GM12878 (cell line): ENCODE measurements at regions not wholly inside any gene's neighbourhood (a gene's known extent, or its start where the extent isn't known, plus 50 kb on each side); places are given as distances from the start of the nearest gene placed in this dataset.

Experiments
- ATAC-seq: fragments of 200-7000 bp; cut with Tn5 transposase; 3 replicates; pipeline ENCODE4 v1.9.1; 2020; ENCODE audit warnings: mild to moderate bottlenecking, moderate library complexity
- BruUV-seq: library from RNA; stranded (reverse); fragments of 400-500 nt; replicated peaks from 2 replicates; lab custom pipeline; 2021; lab: Mats Ljungman, UMichigan
- CTCF ChIA-PET: fragments of 300-600 bp; sonication (Branson Sonifier 250); formaldehyde crosslinking; extraction: SDS; loops from one replicate; lab custom pipeline; 2021; ENCODE audit warnings: inconsistent platforms; lab: Yijun Ruan, JAX
- POLR2A ChIA-PET: fragments of 350-600 bp; formaldehyde crosslinking; extraction: SDS; loops from one replicate; lab custom pipeline; 2021; ENCODE audit warnings: inconsistent platforms; lab: Charles Lee
- RAD21 ChIA-PET: fragments of 300-600 bp; sonication (Branson Sonifier 250); formaldehyde crosslinking; loops from one replicate; lab custom pipeline; 2023; ENCODE audit warnings: antibody characterized with exemption; ENCODE audit not compliant: unreplicated experiment; lab: Charles Lee
- SMC1A ChIA-PET: fragments of 300-600 bp; sonication (Branson Sonifier 250); formaldehyde crosslinking; loops from one replicate; lab custom pipeline; 2023; ENCODE audit not compliant: unreplicated experiment, uncharacterized antibody; lab: Charles Lee
- DNase-seq: peaks from one replicate; pipeline ENCODE4 v3.0.0-alpha.2; 2011; ENCODE audit warnings: low read depth, low spot score
- FAIRE-seq: peaks from 3 replicates; lab custom pipeline; 2011; peaks lifted over from hg19 to GRCh38; lab: Jason Lieb, UNC
- H2AFZ ChIP-seq: 2 replicates; pipeline ENCODE4 v1.6.0; 2011; ENCODE audit warnings: low read depth, low read length, control low read depth; ENCODE audit not compliant: control insufficient read depth
- H3K27ac ChIP-seq: 2 replicates; pipeline ENCODE4 v1.5.1; 2011; ENCODE audit warnings: control low read depth; ENCODE audit not compliant: control insufficient read depth, insufficient read depth
- H3K27me3 ChIP-seq, 2 experiments: replicated peaks in 1 of 2; 2 replicates each; pipeline versions ENCODE4 v1.6.0 to v1.6.1; 2011; ENCODE audit warnings: low read length in 1 of 2; ENCODE audit not compliant: control insufficient read depth in 2 of 2, insufficient read depth in 2 of 2
- H3K36me3 ChIP-seq, 2 experiments: 2 replicates each; pipeline ENCODE4 v1.5.1; 2011; ENCODE audit warnings: low read length in 1 of 2; ENCODE audit not compliant: control insufficient read depth in 2 of 2, insufficient read depth in 2 of 2
- H3K4me1 ChIP-seq: 2 replicates; pipeline ENCODE4 v1.6.1; 2011; ENCODE audit warnings: mild to moderate bottlenecking, low read length, moderate library complexity, mixed read lengths; ENCODE audit not compliant: control insufficient read depth, insufficient read depth
- H3K4me2 ChIP-seq: 2 replicates; pipeline ENCODE4 v1.6.0; 2011; ENCODE audit warnings: control low read depth; ENCODE audit not compliant: control insufficient read depth, insufficient read depth
- H3K4me3 ChIP-seq: fragments of 200-600 bp; sonication (generic); 2 replicates; pipeline ENCODE4 v1.5.1; 2016
- H3K79me2 ChIP-seq: 2 replicates; pipeline ENCODE4 v1.6.0; 2011; ENCODE audit warnings: low read length; ENCODE audit not compliant: control insufficient read depth, insufficient read depth
- H3K9ac ChIP-seq: 2 replicates; pipeline ENCODE4 v1.8.0; 2011; ENCODE audit warnings: low read length, control low read depth, mixed read lengths; ENCODE audit not compliant: control insufficient read depth, insufficient read depth
- H3K9me3 ChIP-seq: replicated peaks from 3 replicates; pipeline ENCODE4 v1.5.1; 2011; ENCODE audit warnings: mild to moderate bottlenecking, low read length; ENCODE audit not compliant: control insufficient read depth, insufficient read depth
- H4K20me1 ChIP-seq: 2 replicates; pipeline ENCODE4 v1.6.0; 2011; ENCODE audit not compliant: control insufficient read depth, insufficient read depth
- CBFB ChIP-seq: IDR thresholded peaks from 2 replicates; pipeline ENCODE4 v1.6.1; 2016; ENCODE audit warnings: antibody characterized with exemption, low read depth
- EED ChIP-seq: sonication (generic); IDR thresholded peaks from 2 replicates; pipeline ENCODE4 v1.6.1; 2016; ENCODE audit warnings: antibody characterized with exemption, low read depth
- FOS ChIP-seq: IDR thresholded peaks from 3 replicates; pipeline ENCODE4 v1.6.1; 2011; ENCODE audit warnings: borderline replicate concordance; ENCODE audit not compliant: insufficient read length; ENCODE audit errors: extremely low read depth
- GABPA ChIP-seq: IDR thresholded peaks from 2 replicates; pipeline ENCODE4 v1.6.1; 2014; ENCODE audit warnings: antibody characterized with exemption, low read depth, mild to moderate bottlenecking, inconsistent platforms
- HDAC2 ChIP-seq: fragments of 200-600 bp; sonication (generic); IDR thresholded peaks from 2 replicates; pipeline ENCODE4 v1.6.1; 2017
- KAT2A ChIP-seq: conservative IDR thresholded peaks from 2 replicates; pipeline ENCODE4 v1.6.1; 2011; ENCODE audit warnings: low read depth, low read length; ENCODE audit not compliant: control insufficient read depth
- POLR2AphosphoS5 ChIP-seq: IDR thresholded peaks from 2 replicates; pipeline ENCODE4 v1.6.1; 2011; ENCODE audit warnings: mild to moderate bottlenecking, low read length, inconsistent platforms
- RCOR1 ChIP-seq: conservative IDR thresholded peaks from 2 replicates; pipeline ENCODE4 v1.6.1; 2012; ENCODE audit warnings: low read depth, low read length, improper control_type of control experiment
- SMAD5 ChIP-seq: IDR thresholded peaks from 2 replicates; pipeline ENCODE4 v1.6.1; 2016; ENCODE audit warnings: antibody characterized with exemption, low read depth
- SP1 ChIP-seq: IDR thresholded peaks from one replicate; pipeline ENCODE4 v1.6.1; 2011; ENCODE audit warnings: low read depth, low read length
- WRNIP1 ChIP-seq: IDR thresholded peaks from 2 replicates; pipeline ENCODE4 v1.6.1; 2011; ENCODE audit warnings: low read depth, low read length, improper control_type of control experiment, borderline replicate concordance
- ZNF207 ChIP-seq: fragments of 450-650 bp; IDR thresholded peaks from 2 replicates; pipeline ENCODE4 v1.6.1; 2014; ENCODE audit warnings: antibody characterized with exemption, mild to moderate bottlenecking, borderline replicate concordance
- WGBS: methylation state at CpG from one replicate; pipeline ENCODE4 v1.1.6; 2016; ENCODE audit warnings: low lambda C conversion rate; ENCODE audit not compliant: insufficient replicate concordance, insufficient coverage; ENCODE audit errors: missing lambda C conversion rate; 5-methylcytosine and 5-hydroxymethylcytosine counted together
- in situ Hi-C: fragments of 300-500 bp; cut with MboI; formaldehyde crosslinking; loops from 9 replicates; pipeline ENCODE4 v1.14.3; 2018; ENCODE audit warnings: mixed read lengths
- intact Hi-C: fragments of 100-400 bp; cut with micrococcal nuclease; formaldehyde crosslinking; loops from one replicate; pipeline ENCODE4 v1.14.2; 2022; ENCODE audit not compliant: unreplicated experiment
- TF ChIP-seq, protein P1 (sequence below): fragments of 450-650 bp; IDR thresholded peaks from 2 replicates; pipeline ENCODE4 v1.6.1; 2018; ENCODE audit warnings: mild to moderate bottlenecking, low read depth, moderate library complexity; ENCODE audit not compliant: partially characterized antibody
- TF ChIP-seq, protein P2 (sequence below): fragments of 450-650 bp; IDR thresholded peaks from 2 replicates; pipeline ENCODE4 v1.6.1; 2017; ENCODE audit warnings: mild to moderate bottlenecking, moderate library complexity

DNA sequence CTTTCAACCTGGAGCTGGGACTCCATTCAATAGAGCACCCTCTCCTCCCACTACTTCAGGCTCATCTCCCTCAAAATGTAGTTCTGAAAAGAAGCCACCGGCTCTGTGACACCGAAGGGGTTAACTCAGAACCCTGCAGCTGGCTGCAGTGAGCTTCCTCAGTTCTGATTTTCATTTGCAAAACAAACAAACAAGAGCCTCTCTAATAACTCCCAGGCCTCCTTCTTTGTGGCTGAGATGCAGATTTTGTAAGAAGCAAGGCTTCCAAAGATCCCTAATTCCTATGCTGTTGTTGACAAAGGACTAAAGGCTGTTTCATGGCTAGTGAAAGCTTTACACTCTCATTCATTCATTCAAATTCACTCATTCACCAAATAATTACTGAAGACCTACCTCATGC lies 333.4 kb upstream of the TBX3 start:
- RAD21 ChIA-PET, result no interaction called here
- WGBS, result 0% methylated on average over 2 of the region's 2 CpGs
- no peak for DNase-seq

More for the DNA sequence above, 333.4 kb upstream of the TBX3 start:
- intact Hi-C loops (no loop called here), in situ Hi-C loops (no loop called here)
- no TSS peak for BruUV-seq
- ATAC-seq (no peak), FAIRE-seq (no peak)
- no peak overlapping the region for H3K4me2 ChIP-seq
- no peak overlapping the region for H3K9ac ChIP-seq
- ChIA-PET CTCF (no interaction called here), SMC1A (interaction anchor here (1.0 kb wide), 1 partner anchor 22 kb away, joined by 3 read pairs; no protein-coding TSS in a partner anchor), POLR2A (no interaction called here)
- H2AFZ ChIP-seq, result no peak overlapping the region
- no peak overlapping the region for H3K27ac ChIP-seq
- H3K4me3 ChIP-seq, result no peak overlapping the region
- H3K4me1 ChIP-seq, result no peaks in the 10 kb centered on the region
- H3K27me3 ChIP-seq, result no peaks in the 10 kb centered on the region
- no peaks in the 10 kb centered on the region for H3K36me3 ChIP-seq
- H4K20me1 ChIP-seq, result no peaks in the 10 kb centered on the region
- H3K9me3 ChIP-seq, result no peaks in the 10 kb centered on the region; the same call in 2 of the 3 replicates
- TF ChIP-seq, protein P1, sequence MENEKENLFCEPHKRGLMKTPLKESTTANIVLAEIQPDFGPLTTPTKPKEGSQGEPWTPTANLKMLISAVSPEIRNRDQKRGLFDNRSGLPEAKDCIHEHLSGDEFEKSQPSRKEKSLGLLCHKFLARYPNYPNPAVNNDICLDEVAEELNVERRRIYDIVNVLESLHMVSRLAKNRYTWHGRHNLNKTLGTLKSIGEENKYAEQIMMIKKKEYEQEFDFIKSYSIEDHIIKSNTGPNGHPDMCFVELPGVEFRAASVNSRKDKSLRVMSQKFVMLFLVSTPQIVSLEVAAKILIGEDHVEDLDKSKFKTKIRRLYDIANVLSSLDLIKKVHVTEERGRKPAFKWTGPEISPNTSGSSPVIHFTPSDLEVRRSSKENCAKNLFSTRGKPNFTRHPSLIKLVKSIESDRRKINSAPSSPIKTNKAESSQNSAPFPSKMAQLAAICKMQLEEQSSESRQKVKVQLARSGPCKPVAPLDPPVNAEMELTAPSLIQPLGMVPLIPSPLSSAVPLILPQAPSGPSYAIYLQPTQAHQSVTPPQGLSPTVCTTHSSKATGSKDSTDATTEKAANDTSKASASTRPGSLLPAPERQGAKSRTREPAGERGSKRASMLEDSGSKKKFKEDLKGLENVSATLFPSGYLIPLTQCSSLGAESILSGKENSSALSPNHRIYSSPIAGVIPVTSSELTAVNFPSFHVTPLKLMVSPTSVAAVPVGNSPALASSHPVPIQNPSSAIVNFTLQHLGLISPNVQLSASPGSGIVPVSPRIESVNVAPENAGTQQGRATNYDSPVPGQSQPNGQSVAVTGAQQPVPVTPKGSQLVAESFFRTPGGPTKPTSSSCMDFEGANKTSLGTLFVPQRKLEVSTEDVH, result no peak
- TF ChIP-seq WRNIP1 (no peak), POLR2AphosphoS5 (no peak), HDAC2 (no peak), ZNF207 (no peak), EED (no peak), SP1 (no peak), SMAD5 (no peak), KAT2A (no peak), FOS (no peak), RCOR1 (no peak), CBFB (no peak), GABPA (no peak)
- TF ChIP-seq, protein P2, sequence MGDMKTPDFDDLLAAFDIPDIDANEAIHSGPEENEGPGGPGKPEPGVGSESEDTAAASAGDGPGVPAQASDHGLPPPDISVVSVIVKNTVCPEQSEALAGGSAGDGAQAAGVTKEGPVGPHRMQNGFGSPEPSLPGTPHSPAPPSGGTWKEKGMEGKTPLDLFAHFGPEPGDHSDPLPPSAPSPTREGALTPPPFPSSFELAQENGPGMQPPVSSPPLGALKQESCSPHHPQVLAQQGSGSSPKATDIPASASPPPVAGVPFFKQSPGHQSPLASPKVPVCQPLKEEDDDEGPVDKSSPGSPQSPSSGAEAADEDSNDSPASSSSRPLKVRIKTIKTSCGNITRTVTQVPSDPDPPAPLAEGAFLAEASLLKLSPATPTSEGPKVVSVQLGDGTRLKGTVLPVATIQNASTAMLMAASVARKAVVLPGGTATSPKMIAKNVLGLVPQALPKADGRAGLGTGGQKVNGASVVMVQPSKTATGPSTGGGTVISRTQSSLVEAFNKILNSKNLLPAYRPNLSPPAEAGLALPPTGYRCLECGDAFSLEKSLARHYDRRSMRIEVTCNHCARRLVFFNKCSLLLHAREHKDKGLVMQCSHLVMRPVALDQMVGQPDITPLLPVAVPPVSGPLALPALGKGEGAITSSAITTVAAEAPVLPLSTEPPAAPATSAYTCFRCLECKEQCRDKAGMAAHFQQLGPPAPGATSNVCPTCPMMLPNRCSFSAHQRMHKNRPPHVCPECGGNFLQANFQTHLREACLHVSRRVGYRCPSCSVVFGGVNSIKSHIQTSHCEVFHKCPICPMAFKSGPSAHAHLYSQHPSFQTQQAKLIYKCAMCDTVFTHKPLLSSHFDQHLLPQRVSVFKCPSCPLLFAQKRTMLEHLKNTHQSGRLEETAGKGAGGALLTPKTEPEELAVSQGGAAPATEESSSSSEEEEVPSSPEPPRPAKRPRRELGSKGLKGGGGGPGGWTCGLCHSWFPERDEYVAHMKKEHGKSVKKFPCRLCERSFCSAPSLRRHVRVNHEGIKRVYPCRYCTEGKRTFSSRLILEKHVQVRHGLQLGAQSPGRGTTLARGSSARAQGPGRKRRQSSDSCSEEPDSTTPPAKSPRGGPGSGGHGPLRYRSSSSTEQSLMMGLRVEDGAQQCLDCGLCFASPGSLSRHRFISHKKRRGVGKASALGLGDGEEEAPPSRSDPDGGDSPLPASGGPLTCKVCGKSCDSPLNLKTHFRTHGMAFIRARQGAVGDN, result no peak
- no peaks in the 10 kb centered on the region for H3K79me2 ChIP-seq
